DOHH2 (cell line): ENCODE measurements at regions not wholly inside any gene's neighbourhood (a gene's known extent, or its start where the extent isn't known, plus 50 kb on each side); places are given as distances from the start of the nearest gene placed in this dataset.

ENCODE experiments used
- H3F3A ChIP-seq: fragments of 200-600 bp; sonication (generic), shearing (Covaris generic); 2 replicates; pipeline ENCODE4 v1.6.0; 2016; ENCODE audit warnings: antibody characterized with exemption, mild to moderate bottlenecking; ENCODE audit not compliant: control insufficient read depth, insufficient read depth
- H3K27ac ChIP-seq: fragments of 200-600 bp; sonication (generic); 2 replicates; pipeline ENCODE4 v1.5.1; 2014; ENCODE audit warnings: low read depth, mild to moderate bottlenecking, low read length, moderate library complexity
- H3K27me3 ChIP-seq: fragments of 200-600 bp; sonication (generic); 2 replicates; pipeline ENCODE4 v1.6.1; 2014; ENCODE audit warnings: mild to moderate bottlenecking, low read length, mixed read lengths; ENCODE audit not compliant: control insufficient read depth
- H3K36me3 ChIP-seq: fragments of 200-600 bp; sonication (generic); 2 replicates; pipeline ENCODE4 v1.6.1; 2014; ENCODE audit warnings: mild to moderate bottlenecking, low read length, moderate library complexity, mixed read lengths; ENCODE audit not compliant: control insufficient read depth
- H3K4me1 ChIP-seq: fragments of 200-600 bp; sonication (generic); 2 replicates; pipeline ENCODE4 v1.6.1; 2014; ENCODE audit warnings: mild to moderate bottlenecking, low read length, mixed read lengths; ENCODE audit not compliant: control insufficient read depth
- H3K4me2 ChIP-seq: fragments of 200-600 bp; sonication (generic); 2 replicates; pipeline ENCODE4 v1.6.0; 2014; ENCODE audit warnings: mild to moderate bottlenecking, low read length, moderate library complexity
- H3K4me3 ChIP-seq: fragments of 200-600 bp; sonication (generic); 2 replicates; pipeline ENCODE4 v1.5.1; 2014; ENCODE audit warnings: mild to moderate bottlenecking, low read length, mixed read lengths
- H3K79me2 ChIP-seq: fragments of 200-600 bp; sonication (generic); 2 replicates; pipeline ENCODE4 v1.6.1; 2014; ENCODE audit warnings: mild to moderate bottlenecking, low read length, mixed read lengths; ENCODE audit not compliant: control insufficient read depth
- H3K9me2 ChIP-seq: fragments of 200-600 bp; sonication (generic); replicated peaks from 2 replicates; pipeline ENCODE4 v1.6.1; 2014; ENCODE audit warnings: mild to moderate bottlenecking, low read length, mixed read lengths; ENCODE audit not compliant: control insufficient read depth
- H3K9me3 ChIP-seq: fragments of 200-600 bp; sonication (generic); 2 replicates; pipeline ENCODE4 v1.6.1; 2014; ENCODE audit warnings: antibody characterized with exemption, low read length, mixed read lengths; ENCODE audit not compliant: control insufficient read depth, insufficient read depth
- H4K20me1 ChIP-seq: fragments of 200-600 bp; sonication (generic); 2 replicates; pipeline ENCODE4 v1.6.0; 2014; ENCODE audit warnings: low read depth, mild to moderate bottlenecking, antibody characterized with exemption, low read length, moderate library complexity; ENCODE audit not compliant: control insufficient read depth, insufficient read depth
- CTCF ChIP-seq: fragments of 200-600 bp; sonication (generic); IDR thresholded peaks from one replicate; pipeline ENCODE4 v1.5.1; 2014; ENCODE audit warnings: antibody characterized with exemption, mild to moderate bottlenecking, low read depth, low read length; ENCODE audit not compliant: poor library complexity, severe bottlenecking
- EZH2phosphoT487 ChIP-seq: fragments of 200-600 bp; sonication (generic); IDR thresholded peaks from 2 replicates; pipeline ENCODE4 v1.6.1; 2017; ENCODE audit warnings: borderline replicate concordance, mild to moderate bottlenecking, antibody characterized with exemption, low read length, moderate library complexity, mixed read lengths

GRCh38 chr4:133439830-133440229, 290.7 kb downstream of the PCDH10 start:
- H3K4me1 ChIP-seq: no peaks in the 10 kb centered on the region
- H3K9me3 ChIP-seq: no peaks in the 10 kb centered on the region
- no peaks in the 10 kb centered on the region for H3K79me2 ChIP-seq
- no peaks in the 10 kb centered on the region for H3K27me3 ChIP-seq
- no peaks in the 10 kb centered on the region for H3K36me3 ChIP-seq
- H3K4me3 ChIP-seq: no peak overlapping the region
- H3K4me2 ChIP-seq: no peak overlapping the region
- TF ChIP-seq EZH2phosphoT487: no peak
- H3F3A ChIP-seq: no peaks in the 10 kb centered on the region
- H3K27ac ChIP-seq: no peak overlapping the region
- H4K20me1 ChIP-seq: no peaks in the 10 kb centered on the region
- H3K9me2 ChIP-seq: no peaks in the 10 kb centered on the region

GRCh38 chr4:133424605-133425004, 275.5 kb downstream of the PCDH10 start:
- Histone ChIP-seq H3K79me2 (no peaks in the 10 kb centered on the region), H3K9me3 (no peaks in the 10 kb centered on the region), H3K27me3 (no peaks in the 10 kb centered on the region), H3K36me3 (no peaks in the 10 kb centered on the region), H3K4me1 (no peaks in the 10 kb centered on the region), H3K4me3 (no peak overlapping the region), H3K4me2 (no peak overlapping the region), H3K27ac (no peak overlapping the region), H3F3A (no peaks in the 10 kb centered on the region), H3K9me2 (no peaks in the 10 kb centered on the region), H4K20me1 (no peaks in the 10 kb centered on the region)
- TF ChIP-seq EZH2phosphoT487: no peak
- TF ChIP-seq CTCF: no peak

- H3K36me3 ChIP-seq: no peaks in the 10 kb centered on the region
Measured at GRCh38 chr4:133403913-133404312, 254.8 kb downstream of the PCDH10 start.

GRCh38 chr4:133402616-133403015, 253.5 kb downstream of the PCDH10 start:
- H3K27ac ChIP-seq: no peak overlapping the region
- no peaks in the 10 kb centered on the region for H3K4me1 ChIP-seq

More at GRCh38 chr4:133403913-133404312, 254.8 kb downstream of the PCDH10 start:
- Histone ChIP-seq H3K27ac (no peak overlapping the region), H3K4me2 (no peak overlapping the region), H3K4me3 (no peak overlapping the region), H4K20me1 (no peaks in the 10 kb centered on the region), H3K79me2 (no peaks in the 10 kb centered on the region), H3K27me3 (no peaks in the 10 kb centered on the region), H3K9me3 (no peaks in the 10 kb centered on the region), H3K4me1 (no peaks in the 10 kb centered on the region), H3K9me2 (no peaks in the 10 kb centered on the region), H3F3A (no peaks in the 10 kb centered on the region)
- no peak for TF ChIP-seq CTCF
- TF ChIP-seq EZH2phosphoT487: no peak

More at GRCh38 chr4:133402616-133403015, 253.5 kb downstream of the PCDH10 start:
- H3K9me2 ChIP-seq: no peaks in the 10 kb centered on the region
- no peaks in the 10 kb centered on the region for H3K79me2 ChIP-seq
- H3K27me3 ChIP-seq: no peaks in the 10 kb centered on the region
- H3K36me3 ChIP-seq: no peaks in the 10 kb centered on the region
- TF ChIP-seq EZH2phosphoT487: no peak
- no peak for TF ChIP-seq CTCF
- no peaks in the 10 kb centered on the region for H3K9me3 ChIP-seq
- no peak overlapping the region for H3K4me3 ChIP-seq
- H4K20me1 ChIP-seq: no peaks in the 10 kb centered on the region
- H3K4me2 ChIP-seq: no peak overlapping the region
- no peaks in the 10 kb centered on the region for H3F3A ChIP-seq
